ENCODE measurements at regions not wholly inside any gene's neighbourhood (a gene's known extent, or its start where the extent isn't known, plus 50 kb on each side); places are given as distances from the start of the nearest gene placed in this dataset.
A peak's percentile ranks its signal among the peaks of the same experiment; 100 is the strongest.

DNA sequence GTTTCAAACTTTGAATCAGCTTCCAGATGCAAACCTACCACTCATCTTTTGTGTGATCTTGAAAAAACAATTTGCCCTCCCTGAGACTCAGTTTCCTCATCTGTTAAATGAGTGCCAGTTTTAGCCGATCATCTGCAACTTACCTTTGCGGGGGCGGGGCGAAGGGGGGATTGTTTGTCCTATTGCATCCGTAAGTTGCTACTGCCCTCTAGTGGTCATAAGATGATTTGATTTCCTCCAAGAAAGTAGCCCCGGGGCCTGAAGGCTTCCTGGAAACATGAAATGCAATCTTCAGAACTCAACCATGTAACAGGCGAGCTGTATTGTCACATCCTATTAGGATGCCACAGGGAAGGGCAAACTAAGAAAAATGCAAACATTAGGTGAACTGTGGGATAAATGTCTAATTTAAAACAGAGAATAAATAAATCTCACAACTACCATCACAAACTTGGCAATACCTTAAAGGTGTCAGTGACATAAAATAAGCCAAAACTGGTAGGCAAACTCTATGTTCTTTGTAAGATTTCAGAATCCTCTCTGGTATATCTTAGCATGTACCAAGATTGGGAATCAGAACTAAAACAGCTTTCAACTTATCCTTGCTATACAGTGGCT lies 63.5 kb upstream of the CLDN18 start:
- Histone ChIP-seq H3K4me3 (ENCODE audit: low read depth, low read length) (no peak overlapping the region), H3K36me3 (replicated peaks) (no peaks in the 10 kb centered on the region), H3K27ac (no peak overlapping the region), H3K27me3 (replicated peaks) (no peaks in the 10 kb centered on the region)
- in situ Hi-C loops (cut with HindIII; ENCODE audit: low pct_ligation_motif_present, low sequenced_read_pairs) = no loop called here
- DNase-seq = peak; percentile 63
- TF ChIP-seq, protein P1, sequence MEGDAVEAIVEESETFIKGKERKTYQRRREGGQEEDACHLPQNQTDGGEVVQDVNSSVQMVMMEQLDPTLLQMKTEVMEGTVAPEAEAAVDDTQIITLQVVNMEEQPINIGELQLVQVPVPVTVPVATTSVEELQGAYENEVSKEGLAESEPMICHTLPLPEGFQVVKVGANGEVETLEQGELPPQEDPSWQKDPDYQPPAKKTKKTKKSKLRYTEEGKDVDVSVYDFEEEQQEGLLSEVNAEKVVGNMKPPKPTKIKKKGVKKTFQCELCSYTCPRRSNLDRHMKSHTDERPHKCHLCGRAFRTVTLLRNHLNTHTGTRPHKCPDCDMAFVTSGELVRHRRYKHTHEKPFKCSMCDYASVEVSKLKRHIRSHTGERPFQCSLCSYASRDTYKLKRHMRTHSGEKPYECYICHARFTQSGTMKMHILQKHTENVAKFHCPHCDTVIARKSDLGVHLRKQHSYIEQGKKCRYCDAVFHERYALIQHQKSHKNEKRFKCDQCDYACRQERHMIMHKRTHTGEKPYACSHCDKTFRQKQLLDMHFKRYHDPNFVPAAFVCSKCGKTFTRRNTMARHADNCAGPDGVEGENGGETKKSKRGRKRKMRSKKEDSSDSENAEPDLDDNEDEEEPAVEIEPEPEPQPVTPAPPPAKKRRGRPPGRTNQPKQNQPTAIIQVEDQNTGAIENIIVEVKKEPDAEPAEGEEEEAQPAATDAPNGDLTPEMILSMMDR (IDR thresholded peaks at IDR 0.05; ENCODE audit: low read depth, low read length, missing control alignments) = peak; percentile 78

DNA sequence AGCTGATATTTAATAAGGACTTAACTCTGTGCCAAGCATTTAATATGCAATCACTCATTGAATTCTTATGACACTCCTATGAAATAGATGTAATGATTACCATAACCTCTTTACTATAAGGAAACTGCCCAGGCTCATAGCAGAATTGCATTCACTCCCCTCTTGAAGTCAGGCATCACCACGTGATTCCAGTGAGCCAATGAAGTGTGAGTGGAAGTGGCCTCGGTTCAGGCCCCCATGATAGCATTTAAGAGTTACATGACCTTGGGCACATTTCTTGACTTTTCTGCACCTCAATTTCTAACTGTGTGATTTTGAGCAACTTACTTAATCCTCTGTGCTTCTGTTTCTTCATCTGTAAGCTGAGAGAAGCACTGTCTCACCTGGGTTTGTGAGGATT lies 62.8 kb upstream of the CLDN18 start:
- DNase-seq = no peak
- no peaks in the 10 kb centered on the region for H3K36me3 ChIP-seq (replicated peaks)
- H3K27ac ChIP-seq = no peak overlapping the region
- TF ChIP-seq, protein P1 (IDR thresholded peaks at IDR 0.05; ENCODE audit: low read depth, low read length, missing control alignments) = no peak
- no peaks in the 10 kb centered on the region for H3K27me3 ChIP-seq (replicated peaks)
- in situ Hi-C loops (cut with HindIII; ENCODE audit: low pct_ligation_motif_present, low sequenced_read_pairs) = no loop called here
- H3K4me3 ChIP-seq (ENCODE audit: low read depth, low read length) = no peak overlapping the region

DNA sequence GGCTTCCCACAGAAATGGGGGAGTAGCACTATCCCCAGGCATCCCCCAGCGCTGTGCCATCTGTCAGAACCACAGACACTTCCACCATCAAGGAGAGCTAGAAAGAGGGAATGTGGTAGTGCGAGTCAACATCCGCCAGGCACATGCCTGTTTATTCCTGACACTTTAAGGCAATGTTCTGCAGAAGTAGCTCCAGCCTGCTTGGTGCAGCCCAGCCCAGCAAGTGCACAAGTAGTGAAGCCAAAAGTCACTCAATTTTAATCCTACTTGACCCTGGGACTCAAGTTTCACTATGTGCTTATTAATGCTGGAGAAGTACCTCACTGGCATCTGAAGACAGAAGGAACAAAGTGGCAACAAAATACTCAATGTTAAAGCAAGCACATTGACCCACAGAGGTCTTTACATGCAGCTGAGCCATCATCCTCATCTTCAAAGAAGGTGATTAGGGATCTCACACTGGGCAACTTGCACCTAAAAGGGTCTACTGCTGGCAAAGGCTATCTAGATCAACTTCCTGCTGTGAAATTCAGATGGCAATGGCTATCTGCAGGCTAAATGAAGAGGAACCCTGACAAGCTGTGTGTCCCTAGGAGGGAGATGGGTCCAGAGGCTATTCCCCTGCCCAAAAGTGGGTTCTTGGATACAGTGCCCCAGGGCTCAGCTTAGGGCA lies 61.4 kb upstream of the CLDN18 start:
- TF ChIP-seq, protein P1 (IDR thresholded peaks at IDR 0.05; ENCODE audit: low read depth, low read length, missing control alignments) = no peak

DNA sequence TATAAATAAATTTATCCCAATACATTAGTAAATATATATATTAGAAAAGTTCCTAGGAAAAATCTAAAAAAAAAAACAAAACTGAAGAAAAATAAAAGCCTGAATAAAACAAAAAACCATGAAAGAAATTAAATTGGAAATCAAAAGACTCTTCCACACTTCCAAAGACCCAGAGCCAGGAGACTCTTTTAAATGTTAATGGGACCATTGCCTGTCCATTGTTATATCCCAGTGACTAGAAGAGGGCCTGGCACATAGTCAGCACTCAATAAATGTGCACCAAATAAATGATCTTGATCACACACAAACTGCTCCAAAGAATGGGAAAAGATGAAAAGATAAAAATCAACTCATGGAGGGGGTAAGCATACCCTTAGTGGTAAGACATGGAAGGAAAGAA lies 51.3 kb upstream of the CLDN18 start:
- DNase-seq = no peak
- Histone ChIP-seq H3K27ac (no peak overlapping the region), H3K27me3 (replicated peaks) (no peaks in the 10 kb centered on the region), H3K4me3 (ENCODE audit: low read depth, low read length) (no peak overlapping the region), H3K36me3 (replicated peaks) (no peaks in the 10 kb centered on the region)
- in situ Hi-C loops (cut with HindIII; ENCODE audit: low pct_ligation_motif_present, low sequenced_read_pairs) = no loop called here
- TF ChIP-seq, protein P1 (IDR thresholded peaks at IDR 0.05; ENCODE audit: low read depth, low read length, missing control alignments) = no peak

More for the DNA sequence above, 61.4 kb upstream of the CLDN18 start:
- in situ Hi-C loops (cut with HindIII; ENCODE audit: low pct_ligation_motif_present, low sequenced_read_pairs) = no loop called here
- Histone ChIP-seq H3K36me3 (replicated peaks) (no peaks in the 10 kb centered on the region), H3K27ac (no peak overlapping the region), H3K27me3 (replicated peaks) (no peaks in the 10 kb centered on the region), H3K4me3 (ENCODE audit: low read depth, low read length) (no peak overlapping the region)
- DNase-seq = no peak

Measured in brain microvascular endothelial cell (primary cell).